Loucy (cell line): ENCODE measurements at regions not wholly inside any gene's neighbourhood (a gene's known extent, or its start where the extent isn't known, plus 50 kb on each side); places are given as distances from the start of the nearest gene placed in this dataset.

Experiments used
- H2AFZ ChIP-seq: fragments of 200-600 bp; sonication (generic); 2 replicates; pipeline ENCODE4 v1.6.0; 2016; ENCODE audit warnings: antibody characterized with exemption, mild to moderate bottlenecking, low read length, moderate library complexity
- H3F3A ChIP-seq: fragments of 200-600 bp; 2 replicates; pipeline ENCODE4 v1.6.0; 2016; ENCODE audit warnings: antibody characterized with exemption, low read depth, mild to moderate bottlenecking
- H3K27me3 ChIP-seq: fragments of 200-600 bp; sonication (generic); 2 replicates; pipeline ENCODE4 v1.6.1; 2014; ENCODE audit warnings: low read length, mild to moderate bottlenecking; ENCODE audit not compliant: insufficient read depth, poor library complexity, severe bottlenecking
- H3K36me3 ChIP-seq: fragments of 200-600 bp; sonication (generic); 2 replicates; pipeline ENCODE4 v1.6.1; 2016; ENCODE audit warnings: low read length; ENCODE audit not compliant: insufficient read depth
- H3K4me1 ChIP-seq: fragments of 200-600 bp; sonication (generic); 2 replicates; pipeline ENCODE4 v1.5.1; 2014; ENCODE audit warnings: low read length, mild to moderate bottlenecking; ENCODE audit not compliant: insufficient read depth, poor library complexity, severe bottlenecking
- H3K4me2 ChIP-seq: fragments of 200-600 bp; sonication (generic); 2 replicates; pipeline ENCODE4 v1.6.0; 2014; ENCODE audit warnings: antibody characterized with exemption, low read length, low read depth, mild to moderate bottlenecking; ENCODE audit not compliant: poor library complexity, severe bottlenecking
- H3K4me3 ChIP-seq: fragments of 200-600 bp; sonication (generic); 2 replicates; pipeline ENCODE4 v1.5.1; 2014; ENCODE audit warnings: low read length, mild to moderate bottlenecking, mixed read lengths; ENCODE audit not compliant: poor library complexity, severe bottlenecking
- H3K79me2 ChIP-seq: fragments of 200-600 bp; sonication (generic); 2 replicates; pipeline ENCODE4 v1.6.1; 2014; ENCODE audit warnings: low read length; ENCODE audit not compliant: insufficient read depth
- H3K9ac ChIP-seq: fragments of 200-600 bp; sonication (generic); 2 replicates; pipeline ENCODE4 v1.6.0; 2014; ENCODE audit warnings: mild to moderate bottlenecking, low read depth, low read length, moderate library complexity; ENCODE audit not compliant: poor library complexity, severe bottlenecking
- H3K9me2 ChIP-seq: fragments of 200-600 bp; sonication (generic); replicated peaks from 2 replicates; pipeline ENCODE4 v1.6.1; 2016; ENCODE audit warnings: low read depth, low read length, mixed read lengths
- H3K9me3 ChIP-seq: fragments of 200-600 bp; sonication (generic); 2 replicates; pipeline ENCODE4 v1.6.1; 2014; ENCODE audit warnings: mild to moderate bottlenecking, antibody characterized with exemption, low read length, low read depth; ENCODE audit not compliant: insufficient read depth
- H4K20me1 ChIP-seq: fragments of 200-600 bp; sonication (generic); 2 replicates; pipeline ENCODE4 v1.6.0; 2014; ENCODE audit warnings: antibody characterized with exemption, low read length, mild to moderate bottlenecking; ENCODE audit not compliant: insufficient read depth, poor library complexity, severe bottlenecking
- EZH2phosphoT487 ChIP-seq: fragments of 200-600 bp; IDR thresholded peaks from 2 replicates; pipeline ENCODE4 v1.6.1; 2018; ENCODE audit warnings: antibody characterized with exemption, mild to moderate bottlenecking, moderate library complexity, borderline replicate concordance
- TF ChIP-seq, protein P1 (sequence below): fragments of 200-600 bp; sonication (generic); conservative IDR thresholded peaks from 2 replicates; pipeline ENCODE4 v1.5.1; 2014; ENCODE audit warnings: mild to moderate bottlenecking, antibody characterized with exemption, low read length

DNA sequence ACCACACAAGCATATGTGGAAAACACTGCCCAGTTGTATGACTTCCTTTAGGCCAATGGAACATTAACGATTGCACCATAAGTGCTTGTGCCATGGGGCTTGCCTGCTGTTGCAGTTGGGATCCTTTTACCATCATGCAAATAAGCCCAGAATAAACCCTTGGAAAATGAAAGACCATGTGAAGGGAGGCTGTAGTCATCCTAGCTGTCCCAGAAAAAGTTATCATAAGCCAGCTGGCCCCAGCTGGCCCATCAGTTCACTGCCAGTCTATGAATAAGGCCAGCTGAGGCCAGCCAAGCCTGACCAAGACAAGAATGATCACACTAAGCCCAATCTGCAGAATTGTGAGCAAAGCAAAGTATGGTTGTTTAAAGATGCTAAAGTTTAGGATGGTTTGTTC, 253.9 kb upstream of the ARHGAP20 start:
- H3F3A ChIP-seq, result no peaks in the 10 kb centered on the region
- no peaks in the 10 kb centered on the region for H4K20me1 ChIP-seq
- no peaks in the 10 kb centered on the region for H3K4me1 ChIP-seq
- H3K79me2 ChIP-seq, result no peaks in the 10 kb centered on the region
- no peaks in the 10 kb centered on the region for H3K9me3 ChIP-seq
- H3K9ac ChIP-seq, result no peak overlapping the region
- no peaks in the 10 kb centered on the region for H3K36me3 ChIP-seq
- no peak overlapping the region for H2AFZ ChIP-seq
- H3K9me2 ChIP-seq, result no peaks in the 10 kb centered on the region
- H3K4me2 ChIP-seq, result no peak overlapping the region
- H3K4me3 ChIP-seq, result no peak overlapping the region
- H3K27me3 ChIP-seq, result no peaks in the 10 kb centered on the region
- TF ChIP-seq, protein P1, sequence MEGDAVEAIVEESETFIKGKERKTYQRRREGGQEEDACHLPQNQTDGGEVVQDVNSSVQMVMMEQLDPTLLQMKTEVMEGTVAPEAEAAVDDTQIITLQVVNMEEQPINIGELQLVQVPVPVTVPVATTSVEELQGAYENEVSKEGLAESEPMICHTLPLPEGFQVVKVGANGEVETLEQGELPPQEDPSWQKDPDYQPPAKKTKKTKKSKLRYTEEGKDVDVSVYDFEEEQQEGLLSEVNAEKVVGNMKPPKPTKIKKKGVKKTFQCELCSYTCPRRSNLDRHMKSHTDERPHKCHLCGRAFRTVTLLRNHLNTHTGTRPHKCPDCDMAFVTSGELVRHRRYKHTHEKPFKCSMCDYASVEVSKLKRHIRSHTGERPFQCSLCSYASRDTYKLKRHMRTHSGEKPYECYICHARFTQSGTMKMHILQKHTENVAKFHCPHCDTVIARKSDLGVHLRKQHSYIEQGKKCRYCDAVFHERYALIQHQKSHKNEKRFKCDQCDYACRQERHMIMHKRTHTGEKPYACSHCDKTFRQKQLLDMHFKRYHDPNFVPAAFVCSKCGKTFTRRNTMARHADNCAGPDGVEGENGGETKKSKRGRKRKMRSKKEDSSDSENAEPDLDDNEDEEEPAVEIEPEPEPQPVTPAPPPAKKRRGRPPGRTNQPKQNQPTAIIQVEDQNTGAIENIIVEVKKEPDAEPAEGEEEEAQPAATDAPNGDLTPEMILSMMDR, result no peak
- TF ChIP-seq EZH2phosphoT487, result no peak

DNA sequence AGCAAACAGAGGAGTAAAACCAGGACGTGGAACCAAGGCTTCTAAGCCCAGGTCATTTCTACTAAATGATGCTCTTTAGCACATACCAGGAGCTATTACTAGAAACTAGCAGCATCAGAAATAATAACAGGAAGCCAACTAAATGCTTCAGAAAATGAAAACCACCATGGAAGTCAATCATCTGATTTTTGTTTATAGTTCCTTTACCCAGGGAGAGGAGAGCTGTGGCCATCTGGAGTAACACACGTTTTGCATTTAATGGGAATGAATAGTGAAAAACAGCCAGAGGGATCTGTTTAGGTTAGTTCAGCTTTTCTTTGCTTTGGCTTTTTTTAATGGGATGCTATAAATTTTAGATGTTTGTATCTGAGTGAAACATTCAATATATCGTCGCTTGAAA, 250.7 kb upstream of the ARHGAP20 start:
- Histone ChIP-seq H3K27me3 (no peaks in the 10 kb centered on the region), H3K4me3 (no peak overlapping the region), H3K4me1 (no peaks in the 10 kb centered on the region), H3K9me2 (no peaks in the 10 kb centered on the region), H3K4me2 (no peak overlapping the region), H4K20me1 (no peaks in the 10 kb centered on the region), H3K9ac (no peak overlapping the region), H3K9me3 (no peaks in the 10 kb centered on the region), H3K79me2 (no peaks in the 10 kb centered on the region), H2AFZ (no peak overlapping the region), H3K36me3 (no peaks in the 10 kb centered on the region), H3F3A (no peaks in the 10 kb centered on the region)
- TF ChIP-seq EZH2phosphoT487, result no peak
- TF ChIP-seq, protein P1, result no peak

DNA sequence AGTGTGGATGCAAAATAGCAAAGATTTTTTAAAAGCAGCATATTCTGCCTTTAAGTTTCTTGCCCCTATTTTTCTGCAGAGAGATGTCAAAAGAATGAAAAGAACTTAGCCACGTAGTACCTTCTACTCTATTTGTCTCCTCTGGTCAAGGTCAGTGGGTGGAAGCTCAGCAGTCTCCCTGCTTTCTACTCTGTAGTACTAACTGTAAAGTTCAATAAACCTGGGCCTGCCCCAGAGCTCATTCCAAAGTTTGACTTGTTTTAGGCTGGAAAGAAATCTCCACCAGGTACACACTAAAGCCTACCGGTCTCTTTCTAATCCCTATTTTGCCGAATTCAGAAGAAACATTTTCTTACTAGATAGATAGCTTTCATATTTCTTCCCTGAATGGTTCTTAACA, 247.9 kb upstream of the ARHGAP20 start:
- Histone ChIP-seq H3F3A (no peaks in the 10 kb centered on the region), H3K9me3 (no peaks in the 10 kb centered on the region), H3K9ac (no peak overlapping the region), H3K9me2 (no peaks in the 10 kb centered on the region), H3K4me3 (no peak overlapping the region), H3K27me3 (no peaks in the 10 kb centered on the region), H2AFZ (no peak overlapping the region), H3K36me3 (no peaks in the 10 kb centered on the region), H4K20me1 (no peaks in the 10 kb centered on the region), H3K79me2 (no peaks in the 10 kb centered on the region), H3K4me1 (no peaks in the 10 kb centered on the region), H3K4me2 (no peak overlapping the region)
- TF ChIP-seq, protein P1, result no peak
- TF ChIP-seq EZH2phosphoT487, result no peak
